ENCODE measurements at regions not wholly inside any gene's neighbourhood (a gene's known extent, or its start where the extent isn't known, plus 50 kb on each side); places are given as distances from the start of the nearest gene placed in this dataset.
"Not testable (repeated sequence)": the region's sequence is repeated elsewhere in the genome, so short reads cannot be mapped to it uniquely, and the experiment has no call there.

GRCh38 chr3:74131546-74132328 is 482.7 kb downstream of the CNTN3 start:
- H3K4me1 Mint-ChIP-seq (ENCODE audit: low read depth); CTCF ChIA-PET; H3K4me3 Mint-ChIP-seq; H3K27me3 Mint-ChIP-seq (ENCODE audit: low read depth); POLR2A ChIA-PET; H3K27ac Mint-ChIP-seq; DNase-seq; H3K36me3 Mint-ChIP-seq (ENCODE audit: low read depth); ATAC-seq: not testable (repeated sequence)
- H3K9me3 Mint-ChIP-seq (ENCODE audit: insufficient read depth), result peaks cover 15% of the 10 kb centered on the region

GRCh38 chr3:74129611-74130010 is 484.8 kb downstream of the CNTN3 start:
- Mint-ChIP-seq H3K27me3 (ENCODE audit: low read depth) (no peaks in the 10 kb centered on the region), H3K4me3 (no peak overlapping the region), H3K9me3 (ENCODE audit: insufficient read depth) (peaks cover 7% of the 10 kb centered on the region), H3K27ac (no peak overlapping the region), H3K36me3 (ENCODE audit: low read depth) (no peaks in the 10 kb centered on the region), H3K4me1 (ENCODE audit: low read depth) (no peaks in the 10 kb centered on the region)
- no peak for DNase-seq
- no peak for ATAC-seq
- POLR2A ChIA-PET, result no interaction called here
- CTCF ChIA-PET, result no interaction called here

GRCh38 chr3:74129056-74129455 is 485.4 kb downstream of the CNTN3 start:
- no peak for ATAC-seq
- Mint-ChIP-seq H3K27me3 (ENCODE audit: low read depth) (no peaks in the 10 kb centered on the region), H3K4me1 (ENCODE audit: low read depth) (no peaks in the 10 kb centered on the region)

GRCh38 chr3:74127256-74127655 is 487.2 kb downstream of the CNTN3 start:
- ATAC-seq (no peak), DNase-seq (no peak)
- no peaks in the 10 kb centered on the region for H3K27me3 Mint-ChIP-seq (ENCODE audit: low read depth)
- H3K4me1 Mint-ChIP-seq (ENCODE audit: low read depth), result no peaks in the 10 kb centered on the region
- H3K27ac Mint-ChIP-seq, result no peak overlapping the region
- H3K36me3 Mint-ChIP-seq (ENCODE audit: low read depth), result no peaks in the 10 kb centered on the region
- ChIA-PET CTCF (no interaction called here), POLR2A (no interaction called here)
- H3K9me3 Mint-ChIP-seq (ENCODE audit: insufficient read depth), result peaks cover 7% of the 10 kb centered on the region
- no peak overlapping the region for H3K4me3 Mint-ChIP-seq

More at GRCh38 chr3:74129056-74129455, 485.4 kb downstream of the CNTN3 start:
- Mint-ChIP-seq H3K4me3 (no peak overlapping the region), H3K9me3 (ENCODE audit: insufficient read depth) (peaks cover 7% of the 10 kb centered on the region), H3K27ac (no peak overlapping the region), H3K36me3 (ENCODE audit: low read depth) (no peaks in the 10 kb centered on the region)
- ChIA-PET CTCF (no interaction called here), POLR2A (no interaction called here)
- DNase-seq, result no peak

- no peak overlapping the region for H3K27ac Mint-ChIP-seq
- no peak for ATAC-seq
- no peaks in the 10 kb centered on the region for H3K27me3 Mint-ChIP-seq (ENCODE audit: low read depth)
- no peak overlapping the region for H3K4me3 Mint-ChIP-seq
- CTCF ChIA-PET, result no interaction called here
- no peak for DNase-seq
- no peaks in the 10 kb centered on the region for H3K36me3 Mint-ChIP-seq (ENCODE audit: low read depth)
- H3K9me3 Mint-ChIP-seq (ENCODE audit: insufficient read depth), result peaks cover 9% of the 10 kb centered on the region
- no peaks in the 10 kb centered on the region for H3K4me1 Mint-ChIP-seq (ENCODE audit: low read depth)
- POLR2A ChIA-PET, result no interaction called here
These were observed 489.7 kb downstream of the CNTN3 start for GRCh38 chr3:74124782-74125181.

GRCh38 chr3:74122281-74122680 is 492.2 kb downstream of the CNTN3 start:
- ChIA-PET POLR2A (no interaction called here), CTCF (no interaction called here)
- DNase-seq, result no peak
- H3K4me1 Mint-ChIP-seq (ENCODE audit: low read depth), result no peaks in the 10 kb centered on the region
- no peaks in the 10 kb centered on the region for H3K36me3 Mint-ChIP-seq (ENCODE audit: low read depth)
- H3K4me3 Mint-ChIP-seq, result no peak overlapping the region
- no peak overlapping the region for H3K27ac Mint-ChIP-seq
- no peak for ATAC-seq
- H3K27me3 Mint-ChIP-seq (ENCODE audit: low read depth), result no peaks in the 10 kb centered on the region
- H3K9me3 Mint-ChIP-seq (ENCODE audit: insufficient read depth), result peaks cover 9% of the 10 kb centered on the region

GRCh38 chr3:74121761-74122160 is 492.7 kb downstream of the CNTN3 start:
- Mint-ChIP-seq H3K36me3 (ENCODE audit: low read depth) (no peaks in the 10 kb centered on the region), H3K27me3 (ENCODE audit: low read depth) (no peaks in the 10 kb centered on the region), H3K27ac (no peak overlapping the region), H3K4me3 (no peak overlapping the region), H3K9me3 (ENCODE audit: insufficient read depth) (peaks cover 9% of the 10 kb centered on the region), H3K4me1 (ENCODE audit: low read depth) (no peaks in the 10 kb centered on the region)
- CTCF ChIA-PET, result no interaction called here
- POLR2A ChIA-PET, result no interaction called here
- DNase-seq (no peak), ATAC-seq (no peak)

GRCh38 chr3:74119221-74119620 is 494.5 kb upstream of the PDZRN3 start:
- Mint-ChIP-seq H3K4me3 (no peak overlapping the region), H3K27ac (no peak overlapping the region), H3K36me3 (ENCODE audit: low read depth) (no peaks in the 10 kb centered on the region), H3K27me3 (ENCODE audit: low read depth) (no peaks in the 10 kb centered on the region), H3K9me3 (ENCODE audit: insufficient read depth) (peaks cover 9% of the 10 kb centered on the region), H3K4me1 (ENCODE audit: low read depth) (no peaks in the 10 kb centered on the region)
- CTCF ChIA-PET, result no interaction called here
- POLR2A ChIA-PET, result no interaction called here
- DNase-seq (no peak), ATAC-seq (no peak)

- no peaks in the 10 kb centered on the region for H3K27me3 Mint-ChIP-seq (ENCODE audit: low read depth)
- no peak overlapping the region for H3K4me3 Mint-ChIP-seq
- H3K27ac Mint-ChIP-seq, result no peak overlapping the region
- ChIA-PET POLR2A (no interaction called here), CTCF (no interaction called here)
- H3K36me3 Mint-ChIP-seq (ENCODE audit: low read depth), result no peaks in the 10 kb centered on the region
- ATAC-seq, result no peak
- no peaks in the 10 kb centered on the region for H3K4me1 Mint-ChIP-seq (ENCODE audit: low read depth)
- peaks cover 8% of the 10 kb centered on the region for H3K9me3 Mint-ChIP-seq (ENCODE audit: insufficient read depth)
- DNase-seq, result no peak
These were observed 491.2 kb upstream of the PDZRN3 start for GRCh38 chr3:74115906-74116305.

- Mint-ChIP-seq H3K27me3 (ENCODE audit: low read depth) (no peaks in the 10 kb centered on the region), H3K4me3 (no peak overlapping the region), H3K27ac (no peak overlapping the region), H3K36me3 (ENCODE audit: low read depth) (no peaks in the 10 kb centered on the region), H3K9me3 (ENCODE audit: insufficient read depth) (no peaks in the 10 kb centered on the region), H3K4me1 (ENCODE audit: low read depth) (no peaks in the 10 kb centered on the region)
- ATAC-seq (no peak), DNase-seq (no peak)
- ChIA-PET POLR2A (no interaction called here), CTCF (no interaction called here)
These were observed 482.7 kb upstream of the PDZRN3 start for GRCh38 chr3:74107451-74107850.

GRCh38 chr3:74106925-74107324 is 482.2 kb upstream of the PDZRN3 start:
- no peaks in the 10 kb centered on the region for H3K4me1 Mint-ChIP-seq (ENCODE audit: low read depth)
- no peak overlapping the region for H3K27ac Mint-ChIP-seq
- H3K27me3 Mint-ChIP-seq (ENCODE audit: low read depth), result no peaks in the 10 kb centered on the region
- ATAC-seq (no peak), DNase-seq (no peak)
- ChIA-PET CTCF (no interaction called here), POLR2A (no interaction called here)
- no peak overlapping the region for H3K4me3 Mint-ChIP-seq
- H3K36me3 Mint-ChIP-seq (ENCODE audit: low read depth), result no peaks in the 10 kb centered on the region
- no peaks in the 10 kb centered on the region for H3K9me3 Mint-ChIP-seq (ENCODE audit: insufficient read depth)

GRCh38 chr3:74091204-74091603 is 466.5 kb upstream of the PDZRN3 start:
- Mint-ChIP-seq H3K36me3 (ENCODE audit: low read depth) (no peaks in the 10 kb centered on the region), H3K27me3 (ENCODE audit: low read depth) (no peaks in the 10 kb centered on the region), H3K27ac (no peak overlapping the region), H3K4me3 (no peak overlapping the region), H3K9me3 (ENCODE audit: insufficient read depth) (peaks cover 6% of the 10 kb centered on the region), H3K4me1 (ENCODE audit: low read depth) (no peaks in the 10 kb centered on the region)
- ATAC-seq (no peak), DNase-seq (no peak)
- POLR2A ChIA-PET, result no interaction called here
- CTCF ChIA-PET, result no interaction called here

- CTCF ChIA-PET, result interaction anchor here (0.8 kb wide), 1 partner anchor 901 kb away, joined by 3 read pairs; no protein-coding TSS in a partner anchor
- DNase-seq, result no peak
- Mint-ChIP-seq H3K4me1 (ENCODE audit: low read depth) (no peaks in the 10 kb centered on the region), H3K27me3 (ENCODE audit: low read depth) (no peaks in the 10 kb centered on the region), H3K27ac (no peak overlapping the region), H3K36me3 (ENCODE audit: low read depth) (no peaks in the 10 kb centered on the region), H3K4me3 (no peak overlapping the region), H3K9me3 (ENCODE audit: insufficient read depth) (peaks cover 6% of the 10 kb centered on the region)
- no peak for ATAC-seq
- POLR2A ChIA-PET, result no interaction called here
These were observed 465.1 kb upstream of the PDZRN3 start for GRCh38 chr3:74089814-74090213.
